Karpas-422 (cell line): ENCODE measurements at regions not wholly inside any gene's neighbourhood (a gene's known extent, or its start where the extent isn't known, plus 50 kb on each side); places are given as distances from the start of the nearest gene placed in this dataset.
"Not testable (repeated sequence)": the region's sequence is repeated elsewhere in the genome, so short reads cannot be mapped to it uniquely, and the experiment has no call there.

Experiments
- DNase-seq: peaks from one replicate; pipeline ENCODE4 v3.0.0-alpha.2; 2015
- H2AFZ ChIP-seq: fragments of 200-600 bp; sonication (generic); 2 replicates; pipeline ENCODE4 v1.6.1; 2014; ENCODE audit warnings: antibody characterized with exemption, low read length, mixed read lengths
- H3K27ac ChIP-seq: fragments of 200-600 bp; sonication (generic); 2 replicates; pipeline ENCODE4 v1.5.1; 2014; ENCODE audit warnings: mild to moderate bottlenecking, low read length, moderate library complexity
- H3K27me3 ChIP-seq: fragments of 200-600 bp; sonication (generic); 2 replicates; pipeline ENCODE4 v1.6.1; 2014; ENCODE audit warnings: low read length, mixed read lengths
- H3K36me3 ChIP-seq: fragments of 200-600 bp; sonication (generic); 2 replicates; pipeline ENCODE4 v1.6.1; 2014; ENCODE audit warnings: low read length, mixed read lengths; ENCODE audit not compliant: insufficient read depth
- H3K4me1 ChIP-seq: fragments of 200-600 bp; sonication (generic); 2 replicates; pipeline ENCODE4 v1.6.1; 2014; ENCODE audit warnings: mild to moderate bottlenecking, low read length, mixed read lengths
- H3K4me2 ChIP-seq: fragments of 200-600 bp; sonication (generic); 2 replicates; pipeline ENCODE4 v1.6.1; 2014; ENCODE audit warnings: low read length, low read depth, mild to moderate bottlenecking; ENCODE audit not compliant: poor library complexity, severe bottlenecking
- H3K4me3 ChIP-seq: fragments of 200-600 bp; sonication (generic); 2 replicates; pipeline ENCODE4 v1.5.1; 2014; ENCODE audit warnings: mild to moderate bottlenecking, antibody characterized with exemption, low read length, mixed read lengths
- H3K79me2 ChIP-seq: fragments of 200-600 bp; sonication (generic); 2 replicates; pipeline ENCODE4 v1.6.1; 2014; ENCODE audit warnings: mild to moderate bottlenecking, low read length, mixed read lengths
- H3K9ac ChIP-seq: fragments of 200-600 bp; sonication (generic); 2 replicates; pipeline ENCODE4 v1.6.0; 2014; ENCODE audit warnings: low read length
- H3K9me2 ChIP-seq: fragments of 200-600 bp; sonication (generic), shearing (Covaris generic); replicated peaks from 2 replicates; pipeline ENCODE4 v1.6.0; 2014; ENCODE audit warnings: mild to moderate bottlenecking, low read length, moderate library complexity; ENCODE audit not compliant: insufficient read depth
- H3K9me3 ChIP-seq: fragments of 300-700, 200-600 bp; sonication (generic); 2 replicates; pipeline ENCODE4 v1.6.1; 2014; ENCODE audit warnings: low read length, mixed read lengths
- H4K20me1 ChIP-seq: fragments of 200-600 bp; sonication (generic); 2 replicates; pipeline ENCODE4 v1.6.1; 2014; ENCODE audit warnings: mild to moderate bottlenecking, antibody characterized with exemption, low read length, low read depth; ENCODE audit not compliant: insufficient read depth

GRCh38 chr10:29820890-29821461 lies 186.2 kb upstream of the SVIL start:
- no peak for DNase-seq

DNA sequence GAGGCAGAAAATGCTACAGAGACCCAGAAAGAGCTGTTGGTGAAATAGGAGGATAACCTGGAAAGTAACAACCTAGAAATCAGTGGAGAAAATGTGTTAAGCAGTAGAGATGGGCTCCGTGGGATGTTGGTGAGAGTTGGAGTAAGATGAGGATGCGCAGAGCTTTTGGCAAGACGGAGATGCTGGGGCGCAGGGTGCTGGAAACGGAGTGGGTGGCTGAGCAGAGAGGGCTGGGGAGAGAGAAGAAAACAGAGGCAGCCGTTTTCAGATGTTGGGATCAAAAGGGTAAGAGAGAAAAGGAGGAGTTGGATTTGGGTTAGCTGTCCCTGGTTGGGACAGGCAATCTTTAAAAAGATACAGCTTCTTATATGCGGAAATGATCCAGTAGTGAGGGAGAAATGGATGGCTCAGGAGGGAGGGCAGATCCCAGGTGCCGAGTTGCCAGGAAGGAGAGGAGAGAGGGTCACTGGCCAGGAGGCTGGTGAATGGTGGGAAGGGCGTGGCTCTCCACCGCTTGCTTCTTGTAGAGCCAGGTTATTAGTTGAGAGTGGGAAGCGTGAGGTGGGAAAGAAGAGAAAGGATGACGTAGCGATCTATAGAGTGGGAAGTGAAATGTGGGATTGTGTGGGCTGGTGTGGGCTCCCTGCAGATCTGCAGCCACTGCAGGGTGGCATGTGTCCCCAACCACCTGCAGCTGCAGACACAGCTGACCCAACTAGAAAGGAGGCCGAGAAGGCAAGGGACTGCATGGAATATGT lies 182.2 kb upstream of the SVIL start:
- Histone ChIP-seq H3K9me2 (no peaks in the 10 kb centered on the region), H3K9ac (no peak overlapping the region), H3K4me3 (no peak overlapping the region), H3K36me3 (no peaks in the 10 kb centered on the region), H4K20me1 (no peaks in the 10 kb centered on the region), H3K79me2 (no peaks in the 10 kb centered on the region), H2AFZ (no peak overlapping the region), H3K4me2 (no peak overlapping the region), H3K27me3 (no peaks in the 10 kb centered on the region), H3K27ac (no peak overlapping the region), H3K9me3 (no peaks in the 10 kb centered on the region), H3K4me1 (no peaks in the 10 kb centered on the region)
- DNase-seq, result no peak

More at GRCh38 chr10:29820890-29821461, 186.2 kb upstream of the SVIL start:
- Histone ChIP-seq H3K4me3 (no peak overlapping the region), H2AFZ (no peak overlapping the region), H3K9me2 (no peaks in the 10 kb centered on the region), H3K9me3 (no peaks in the 10 kb centered on the region), H3K79me2 (no peaks in the 10 kb centered on the region), H3K27me3 (no peaks in the 10 kb centered on the region), H3K36me3 (no peaks in the 10 kb centered on the region), H3K27ac (no peak overlapping the region), H3K4me1 (no peaks in the 10 kb centered on the region), H4K20me1 (no peaks in the 10 kb centered on the region), H3K9ac (no peak overlapping the region), H3K4me2 (no peak overlapping the region)

DNA sequence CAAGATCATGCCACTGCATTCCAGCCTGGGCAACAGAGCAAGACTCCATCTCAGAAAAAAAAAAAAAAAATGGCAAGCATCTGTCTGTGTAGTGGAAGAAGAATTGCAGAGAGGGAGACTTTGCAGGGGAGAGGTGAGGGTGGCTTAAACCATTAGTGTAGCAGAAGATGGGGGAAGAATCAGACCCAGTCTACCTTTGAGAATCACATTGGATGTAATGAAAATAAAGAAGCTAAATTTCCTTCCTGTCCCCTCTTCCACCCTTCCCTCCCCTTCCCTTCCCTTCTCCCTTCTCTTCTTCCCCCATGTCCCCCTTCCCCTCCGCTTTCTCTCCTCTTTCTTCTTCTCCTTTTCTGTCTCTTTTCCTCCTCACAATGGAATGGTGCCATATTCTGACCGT lies 180.8 kb upstream of the SVIL start:
- Histone ChIP-seq H3K4me1 (no peaks in the 10 kb centered on the region), H3K9me2 (no peaks in the 10 kb centered on the region), H3K9ac (no peak overlapping the region), H3K36me3 (no peaks in the 10 kb centered on the region), H3K4me3 (no peak overlapping the region), H2AFZ (no peak overlapping the region), H4K20me1 (no peaks in the 10 kb centered on the region), H3K79me2 (no peaks in the 10 kb centered on the region), H3K27me3 (no peaks in the 10 kb centered on the region), H3K4me2 (no peak overlapping the region), H3K27ac (no peak overlapping the region), H3K9me3 (no peaks in the 10 kb centered on the region)
- no peak for DNase-seq

DNA sequence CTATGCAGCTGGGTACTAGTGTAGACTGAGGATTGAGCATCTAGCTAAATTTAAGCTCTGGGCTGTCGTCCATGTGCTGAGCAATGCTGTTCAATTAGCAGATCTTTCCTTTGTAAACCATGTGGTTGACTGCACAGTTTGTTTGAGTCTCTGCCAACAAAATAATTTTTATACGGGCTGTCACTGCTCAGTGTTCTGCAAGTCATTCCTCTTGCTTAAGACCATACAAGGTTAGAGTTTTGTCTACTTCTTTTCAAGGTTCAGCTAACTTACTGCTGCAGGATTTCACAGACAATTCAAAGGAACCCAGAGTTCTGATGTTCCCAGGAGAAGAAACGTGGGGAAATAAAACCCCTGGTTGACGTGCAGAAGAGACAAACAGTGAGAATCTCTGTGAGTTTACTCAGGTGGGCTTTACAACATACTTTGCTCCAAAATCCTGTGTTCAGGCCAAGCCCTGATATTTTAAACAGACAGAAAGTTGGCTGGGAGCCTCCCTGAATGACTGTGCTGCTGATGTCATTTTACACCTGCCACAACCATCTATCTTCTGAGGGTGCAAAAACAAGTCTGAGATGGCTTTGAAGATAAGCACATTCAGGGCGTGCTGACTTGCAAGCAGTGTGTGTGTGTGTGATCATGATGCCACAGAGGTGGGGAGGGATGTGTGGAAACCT lies 177.1 kb upstream of the SVIL start:
- H3K9ac ChIP-seq, result no peak overlapping the region
- no peak overlapping the region for H3K4me2 ChIP-seq
- no peaks in the 10 kb centered on the region for H3K36me3 ChIP-seq
- DNase-seq, result no peak
- no peaks in the 10 kb centered on the region for H3K9me2 ChIP-seq
- no peaks in the 10 kb centered on the region for H3K27me3 ChIP-seq
- H2AFZ ChIP-seq, result no peak overlapping the region
- H3K4me1 ChIP-seq, result no peaks in the 10 kb centered on the region
- no peaks in the 10 kb centered on the region for H3K9me3 ChIP-seq
- no peak overlapping the region for H3K4me3 ChIP-seq
- no peaks in the 10 kb centered on the region for H3K79me2 ChIP-seq
- no peak overlapping the region for H3K27ac ChIP-seq
- H4K20me1 ChIP-seq, result no peaks in the 10 kb centered on the region

DNA sequence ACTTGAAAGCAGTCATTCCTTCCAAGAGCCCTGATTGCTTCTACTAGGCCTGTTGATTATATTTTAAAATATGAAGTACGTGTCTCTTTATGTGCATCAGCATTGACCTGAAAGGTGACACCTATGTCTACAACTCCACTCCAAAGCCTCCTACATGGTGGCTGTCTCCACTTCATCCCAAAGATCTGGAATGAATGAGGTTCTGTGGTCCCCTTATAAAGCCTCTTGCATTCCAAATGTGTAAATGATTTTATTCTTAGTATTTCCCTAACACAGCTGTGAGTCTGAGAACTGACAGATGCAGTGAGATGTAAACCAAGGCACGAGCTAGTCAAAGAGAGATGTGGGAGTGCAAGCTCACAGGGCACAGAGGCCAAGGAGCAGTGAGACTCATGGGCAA lies 176.0 kb upstream of the SVIL start:
- no peak overlapping the region for H3K4me3 ChIP-seq
- no peak overlapping the region for H3K27ac ChIP-seq
- H3K36me3 ChIP-seq, result no peaks in the 10 kb centered on the region
- H3K27me3 ChIP-seq, result no peaks in the 10 kb centered on the region
- H3K9me2 ChIP-seq, result no peaks in the 10 kb centered on the region
- H3K9ac ChIP-seq, result no peak overlapping the region
- H2AFZ ChIP-seq, result no peak overlapping the region
- H4K20me1 ChIP-seq, result no peaks in the 10 kb centered on the region
- H3K79me2 ChIP-seq, result no peaks in the 10 kb centered on the region
- no peak for DNase-seq
- no peaks in the 10 kb centered on the region for H3K4me1 ChIP-seq
- H3K9me3 ChIP-seq, result no peaks in the 10 kb centered on the region
- no peak overlapping the region for H3K4me2 ChIP-seq

GRCh38 chr10:29810231-29810630 lies 175.5 kb upstream of the SVIL start:
- not testable (repeated sequence) for H2AFZ ChIP-seq, H3K9ac ChIP-seq, H3K79me2 ChIP-seq, H3K4me1 ChIP-seq, H3K27me3 ChIP-seq, H3K27ac ChIP-seq, H3K4me3 ChIP-seq, H3K4me2 ChIP-seq, H3K36me3 ChIP-seq, H3K9me3 ChIP-seq, H4K20me1 ChIP-seq, DNase-seq, H3K9me2 ChIP-seq

- Histone ChIP-seq H3K9me2 (no peaks in the 10 kb centered on the region), H3K9ac (no peak overlapping the region), H3K4me2 (no peak overlapping the region), H3K79me2 (no peaks in the 10 kb centered on the region), H3K27ac (no peak overlapping the region), H3K4me1 (no peaks in the 10 kb centered on the region), H4K20me1 (no peaks in the 10 kb centered on the region), H3K9me3 (no peaks in the 10 kb centered on the region), H3K36me3 (no peaks in the 10 kb centered on the region), H2AFZ (no peak overlapping the region), H3K4me3 (no peak overlapping the region), H3K27me3 (no peaks in the 10 kb centered on the region)
- no peak for DNase-seq
Observed at GRCh38 chr10:29809383-29809782, 174.6 kb upstream of the SVIL start.

GRCh38 chr10:29807163-29807806 lies 172.5 kb upstream of the SVIL start:
- H3K27me3 ChIP-seq, result no peaks in the 10 kb centered on the region
- H2AFZ ChIP-seq, result no peak overlapping the region
- DNase-seq, result no peak
- H3K4me2 ChIP-seq, result no peak overlapping the region
- H3K79me2 ChIP-seq, result no peaks in the 10 kb centered on the region
- H3K9ac ChIP-seq, result no peak overlapping the region
- no peaks in the 10 kb centered on the region for H4K20me1 ChIP-seq
- H3K4me3 ChIP-seq, result no peak overlapping the region
- H3K27ac ChIP-seq, result no peak overlapping the region
- H3K9me2 ChIP-seq, result no peaks in the 10 kb centered on the region
- no peaks in the 10 kb centered on the region for H3K9me3 ChIP-seq
- no peaks in the 10 kb centered on the region for H3K4me1 ChIP-seq
- H3K36me3 ChIP-seq, result no peaks in the 10 kb centered on the region
